ENCODE measurements at regions not wholly inside any gene's neighbourhood (a gene's known extent, or its start where the extent isn't known, plus 50 kb on each side); places are given as distances from the start of the nearest gene placed in this dataset.

- Histone ChIP-seq H3K4me2 (ENCODE audit: low read length) (no peak overlapping the region), H3K4me3 (ENCODE audit: low read length) (no peak overlapping the region), H2AFZ (ENCODE audit: low read depth, low read length) (no peak overlapping the region), H3K79me2 (replicated peaks; ENCODE audit: insufficient read depth, low read length) (no peaks in the 10 kb centered on the region), H3K9ac (ENCODE audit: low read length) (no peak overlapping the region), H3F3A (ENCODE audit: insufficient read depth, low read length, poor library complexity, severe bottlenecking) (no peaks in the 10 kb centered on the region), H4K20me1 (ENCODE audit: insufficient read depth) (no peaks in the 10 kb centered on the region), H3K9me3 (ENCODE audit: low read length) (no peaks in the 10 kb centered on the region), H3K27ac (ENCODE audit: low read length) (no peak overlapping the region), H3K36me3 (ENCODE audit: insufficient read depth, low read length) (no peaks in the 10 kb centered on the region), H3K27me3 (ENCODE audit: insufficient read depth, low read depth, low read length) (no peaks in the 10 kb centered on the region), H3K9me2 (ENCODE audit: insufficient read depth, low read length) (no peaks in the 10 kb centered on the region)
- TF ChIP-seq SMC3 (conservative IDR thresholded peaks at IDR 0.05; ENCODE audit: poor library complexity), result no peak
- no peak for TF ChIP-seq EP300 (conservative IDR thresholded peaks at IDR 0.05; ENCODE audit: poor library complexity, severe bottlenecking)
- no peak for TF ChIP-seq MXI1 (conservative IDR thresholded peaks at IDR 0.05; ENCODE audit: poor library complexity, severe bottlenecking)
- TF ChIP-seq, protein P1, sequence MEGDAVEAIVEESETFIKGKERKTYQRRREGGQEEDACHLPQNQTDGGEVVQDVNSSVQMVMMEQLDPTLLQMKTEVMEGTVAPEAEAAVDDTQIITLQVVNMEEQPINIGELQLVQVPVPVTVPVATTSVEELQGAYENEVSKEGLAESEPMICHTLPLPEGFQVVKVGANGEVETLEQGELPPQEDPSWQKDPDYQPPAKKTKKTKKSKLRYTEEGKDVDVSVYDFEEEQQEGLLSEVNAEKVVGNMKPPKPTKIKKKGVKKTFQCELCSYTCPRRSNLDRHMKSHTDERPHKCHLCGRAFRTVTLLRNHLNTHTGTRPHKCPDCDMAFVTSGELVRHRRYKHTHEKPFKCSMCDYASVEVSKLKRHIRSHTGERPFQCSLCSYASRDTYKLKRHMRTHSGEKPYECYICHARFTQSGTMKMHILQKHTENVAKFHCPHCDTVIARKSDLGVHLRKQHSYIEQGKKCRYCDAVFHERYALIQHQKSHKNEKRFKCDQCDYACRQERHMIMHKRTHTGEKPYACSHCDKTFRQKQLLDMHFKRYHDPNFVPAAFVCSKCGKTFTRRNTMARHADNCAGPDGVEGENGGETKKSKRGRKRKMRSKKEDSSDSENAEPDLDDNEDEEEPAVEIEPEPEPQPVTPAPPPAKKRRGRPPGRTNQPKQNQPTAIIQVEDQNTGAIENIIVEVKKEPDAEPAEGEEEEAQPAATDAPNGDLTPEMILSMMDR (IDR thresholded peaks at IDR 0.05; ENCODE audit: poor library complexity, severe bottlenecking), result no peak
- no peak for TF ChIP-seq POLR2AphosphoS5 (IDR thresholded peaks at IDR 0.05)
- TF ChIP-seq, protein P2, sequence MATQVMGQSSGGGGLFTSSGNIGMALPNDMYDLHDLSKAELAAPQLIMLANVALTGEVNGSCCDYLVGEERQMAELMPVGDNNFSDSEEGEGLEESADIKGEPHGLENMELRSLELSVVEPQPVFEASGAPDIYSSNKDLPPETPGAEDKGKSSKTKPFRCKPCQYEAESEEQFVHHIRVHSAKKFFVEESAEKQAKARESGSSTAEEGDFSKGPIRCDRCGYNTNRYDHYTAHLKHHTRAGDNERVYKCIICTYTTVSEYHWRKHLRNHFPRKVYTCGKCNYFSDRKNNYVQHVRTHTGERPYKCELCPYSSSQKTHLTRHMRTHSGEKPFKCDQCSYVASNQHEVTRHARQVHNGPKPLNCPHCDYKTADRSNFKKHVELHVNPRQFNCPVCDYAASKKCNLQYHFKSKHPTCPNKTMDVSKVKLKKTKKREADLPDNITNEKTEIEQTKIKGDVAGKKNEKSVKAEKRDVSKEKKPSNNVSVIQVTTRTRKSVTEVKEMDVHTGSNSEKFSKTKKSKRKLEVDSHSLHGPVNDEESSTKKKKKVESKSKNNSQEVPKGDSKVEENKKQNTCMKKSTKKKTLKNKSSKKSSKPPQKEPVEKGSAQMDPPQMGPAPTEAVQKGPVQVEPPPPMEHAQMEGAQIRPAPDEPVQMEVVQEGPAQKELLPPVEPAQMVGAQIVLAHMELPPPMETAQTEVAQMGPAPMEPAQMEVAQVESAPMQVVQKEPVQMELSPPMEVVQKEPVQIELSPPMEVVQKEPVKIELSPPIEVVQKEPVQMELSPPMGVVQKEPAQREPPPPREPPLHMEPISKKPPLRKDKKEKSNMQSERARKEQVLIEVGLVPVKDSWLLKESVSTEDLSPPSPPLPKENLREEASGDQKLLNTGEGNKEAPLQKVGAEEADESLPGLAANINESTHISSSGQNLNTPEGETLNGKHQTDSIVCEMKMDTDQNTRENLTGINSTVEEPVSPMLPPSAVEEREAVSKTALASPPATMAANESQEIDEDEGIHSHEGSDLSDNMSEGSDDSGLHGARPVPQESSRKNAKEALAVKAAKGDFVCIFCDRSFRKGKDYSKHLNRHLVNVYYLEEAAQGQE (IDR thresholded peaks at IDR 0.05; ENCODE audit: borderline replicate concordance), result no peak
- no peak for TF ChIP-seq RAD21 (conservative IDR thresholded peaks at IDR 0.05)
- TF ChIP-seq TAF1 (IDR thresholded peaks at IDR 0.05; ENCODE audit: low read depth), result no peak
- TF ChIP-seq EZH2 (IDR thresholded peaks at IDR 0.05; ENCODE audit: borderline replicate concordance, insufficient read depth, low read length, poor library complexity, severe bottlenecking), result no peak
Measured at GRCh38 chr1:239016337-239016736, 370.0 kb upstream of the CHRM3 start.

DNA sequence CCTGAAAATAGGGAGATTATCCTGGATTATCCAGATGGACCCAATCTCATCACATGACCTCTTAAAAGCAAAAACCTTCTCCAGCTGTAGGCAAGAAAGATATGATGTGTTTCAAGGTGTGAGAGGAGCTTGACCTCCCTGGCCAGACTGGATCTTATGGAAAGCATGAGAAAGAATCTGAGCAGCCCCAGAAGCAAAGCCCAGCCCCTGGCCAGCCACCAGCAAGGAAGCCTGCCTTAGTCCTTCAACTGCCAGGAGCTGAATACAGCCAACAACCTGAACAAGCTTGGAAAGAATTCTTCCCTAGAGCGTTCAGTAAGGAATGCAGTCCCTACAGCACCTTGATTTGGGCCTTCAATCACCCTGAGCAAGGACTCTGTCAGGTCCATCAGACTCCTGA lies 375.0 kb upstream of the CHRM3 start:
- no peaks in the 10 kb centered on the region for H3K27me3 ChIP-seq (ENCODE audit: insufficient read depth, low read depth, low read length)
- TF ChIP-seq SMC3 (conservative IDR thresholded peaks at IDR 0.05; ENCODE audit: poor library complexity), result no peak
- no peak for TF ChIP-seq EZH2 (IDR thresholded peaks at IDR 0.05; ENCODE audit: borderline replicate concordance, insufficient read depth, low read length, poor library complexity, severe bottlenecking)
- no peak for TF ChIP-seq RAD21 (conservative IDR thresholded peaks at IDR 0.05)
- TF ChIP-seq, protein P2 (IDR thresholded peaks at IDR 0.05; ENCODE audit: borderline replicate concordance), result no peak
- no peak for TF ChIP-seq MXI1 (conservative IDR thresholded peaks at IDR 0.05; ENCODE audit: poor library complexity, severe bottlenecking)
- TF ChIP-seq EP300 (conservative IDR thresholded peaks at IDR 0.05; ENCODE audit: poor library complexity, severe bottlenecking), result no peak
- no peak for TF ChIP-seq TAF1 (IDR thresholded peaks at IDR 0.05; ENCODE audit: low read depth)
- TF ChIP-seq, protein P1 (IDR thresholded peaks at IDR 0.05; ENCODE audit: poor library complexity, severe bottlenecking), result no peak
- TF ChIP-seq POLR2AphosphoS5 (IDR thresholded peaks at IDR 0.05), result no peak
- no peak overlapping the region for H3K4me3 ChIP-seq (ENCODE audit: low read length)
- H3K9me2 ChIP-seq (ENCODE audit: insufficient read depth, low read length), result no peaks in the 10 kb centered on the region
- H3K36me3 ChIP-seq (ENCODE audit: insufficient read depth, low read length), result no peaks in the 10 kb centered on the region
- no peaks in the 10 kb centered on the region for H4K20me1 ChIP-seq (ENCODE audit: insufficient read depth)
- no peak overlapping the region for H3K27ac ChIP-seq (ENCODE audit: low read length)
- no peak overlapping the region for H3K9ac ChIP-seq (ENCODE audit: low read length)
- no peaks in the 10 kb centered on the region for H3K79me2 ChIP-seq (replicated peaks; ENCODE audit: insufficient read depth, low read length)
- H3K9me3 ChIP-seq (ENCODE audit: low read length), result no peaks in the 10 kb centered on the region
- no peak overlapping the region for H2AFZ ChIP-seq (ENCODE audit: low read depth, low read length)
- no peak overlapping the region for H3K4me2 ChIP-seq (ENCODE audit: low read length)
- no peaks in the 10 kb centered on the region for H3F3A ChIP-seq (ENCODE audit: insufficient read depth, low read length, poor library complexity, severe bottlenecking)

All from neural cell (in vitro differentiated cells).